Suprapubic skin (tissue), 4 donors: ENCODE measurements at regions not wholly inside any gene's neighbourhood (a gene's known extent, or its start where the extent isn't known, plus 50 kb on each side); places are given as distances from the start of the nearest gene placed in this dataset.

Source experiments
- DNase-seq, 2 donors: peaks; one replicate each; pipeline ENCODE4 v3.0.0-alpha.2; 2019; ENCODE audit warnings: low spot score in 2 of 2
- H3K27ac ChIP-seq: fragments of 200-600 bp; sonication (generic); one replicate; pipeline ENCODE4 v1.5.1; 2019
- H3K27me3 ChIP-seq: fragments of 200-600 bp; sonication (generic); one replicate; pipeline ENCODE4 v1.5.1; 2019
- H3K36me3 ChIP-seq: fragments of 200-600 bp; sonication (generic); one replicate; pipeline ENCODE4 v1.5.1; 2019
- H3K4me1 ChIP-seq: fragments of 200-600 bp; sonication (generic); one replicate; pipeline ENCODE4 v1.5.1; 2019
- H3K4me3 ChIP-seq: fragments of 200-600 bp; sonication (generic); one replicate; pipeline ENCODE4 v1.5.1; 2019; ENCODE audit warnings: mild to moderate bottlenecking
- H3K9me3 ChIP-seq: fragments of 200-600 bp; sonication (generic); one replicate; pipeline ENCODE4 v1.5.1; 2019
- CTCF ChIP-seq, 2 donors: fragments of 200-600 bp in 1 of 2; fragments of 450-650 bp in 1 of 2; sonication (generic) in 1 of 2; IDR thresholded peaks; one replicate each; pipeline ENCODE4 v1.5.1; 2016 to 2019; ENCODE audit warnings: antibody characterized with exemption in 2 of 2, mild to moderate bottlenecking in 1 of 2, moderate library complexity in 1 of 2
- EP300 ChIP-seq: sonication (generic); formaldehyde crosslinking; IDR thresholded peaks from one replicate; pipeline ENCODE4 v1.6.1; 2017; ENCODE audit warnings: antibody characterized with exemption
- POLR2A ChIP-seq, 2 donors: fragments of 450-650 bp; IDR thresholded peaks; one replicate each; pipeline ENCODE4 v1.6.1; 2017; ENCODE audit warnings: antibody characterized with exemption in 2 of 2, mild to moderate bottlenecking in 2 of 2, moderate library complexity in 2 of 2
- POLR2AphosphoS5 ChIP-seq, 3 donors: sonication (generic); formaldehyde crosslinking; IDR thresholded peaks; one replicate each; pipeline ENCODE4 v1.6.1; 2017; ENCODE audit warnings: antibody characterized with exemption in 3 of 3
- WGBS: methylation state at CpG from one replicate; pipeline ENCODE4 v1.1.5; 2018; 5-methylcytosine and 5-hydroxymethylcytosine counted together

GRCh38 chr15:61509327-61509840 lies 280.3 kb upstream of the RORA start:
- DNase-seq, result no peak
- Histone ChIP-seq H3K36me3 (no peaks in the 10 kb centered on the region), H3K4me1 (no peaks in the 10 kb centered on the region), H3K27me3 (no peaks in the 10 kb centered on the region), H3K9me3 (no peaks in the 10 kb centered on the region), H3K27ac (no peak overlapping the region), H3K4me3 (no peak overlapping the region)
- WGBS, result 72% methylated on average over 7 of the region's 7 CpGs
- TF ChIP-seq POLR2AphosphoS5 (IDR thresholded peaks at IDR 0.05), result no peak
- no peak for TF ChIP-seq CTCF (IDR thresholded peaks at IDR 0.05)
- no peak for TF ChIP-seq EP300
- no peak for TF ChIP-seq POLR2A (IDR thresholded peaks at IDR 0.05)

GRCh38 chr15:61503383-61503969 lies 274.4 kb upstream of the RORA start:
- Histone ChIP-seq H3K4me1 (no peaks in the 10 kb centered on the region), H3K9me3 (no peaks in the 10 kb centered on the region), H3K36me3 (no peaks in the 10 kb centered on the region), H3K27me3 (no peaks in the 10 kb centered on the region), H3K4me3 (no peak overlapping the region), H3K27ac (no peak overlapping the region)
- no peak for DNase-seq
- no peak for TF ChIP-seq POLR2AphosphoS5 (IDR thresholded peaks at IDR 0.05)
- TF ChIP-seq EP300, result no peak
- no peak for TF ChIP-seq CTCF (IDR thresholded peaks at IDR 0.05)
- TF ChIP-seq POLR2A (IDR thresholded peaks at IDR 0.05), result no peak

- no peak for DNase-seq
- H3K4me1 ChIP-seq, result no peaks in the 10 kb centered on the region
- WGBS, result 73% methylated on average over 12 of the region's 12 CpGs
- no peaks in the 10 kb centered on the region for H3K36me3 ChIP-seq
- no peaks in the 10 kb centered on the region for H3K9me3 ChIP-seq
- H3K4me3 ChIP-seq, result no peak overlapping the region
- H3K27me3 ChIP-seq, result peaks cover 12% of the 10 kb centered on the region
- no peak overlapping the region for H3K27ac ChIP-seq
- TF ChIP-seq POLR2AphosphoS5 (IDR thresholded peaks at IDR 0.05), result no peak
- no peak for TF ChIP-seq POLR2A (IDR thresholded peaks at IDR 0.05)
- no peak for TF ChIP-seq EP300
- TF ChIP-seq CTCF (IDR thresholded peaks at IDR 0.05), result no peak
Measured at GRCh38 chr15:61501815-61502389, 272.8 kb upstream of the RORA start.

- peaks cover 16% of the 10 kb centered on the region for H3K27me3 ChIP-seq
- no peak overlapping the region for H3K27ac ChIP-seq
- DNase-seq, result no peak
- WGBS, result 74% methylated on average over 9 of the region's 9 CpGs
- H3K4me3 ChIP-seq, result no peak overlapping the region
- H3K36me3 ChIP-seq, result no peaks in the 10 kb centered on the region
- no peak for TF ChIP-seq EP300
- no peak for TF ChIP-seq POLR2A (IDR thresholded peaks at IDR 0.05)
- no peak for TF ChIP-seq POLR2AphosphoS5 (IDR thresholded peaks at IDR 0.05)
- TF ChIP-seq CTCF (IDR thresholded peaks at IDR 0.05), result no peak
- H3K9me3 ChIP-seq, result no peaks in the 10 kb centered on the region
- H3K4me1 ChIP-seq, result no peaks in the 10 kb centered on the region
Measured at GRCh38 chr15:61500951-61501620, 272.0 kb upstream of the RORA start.

GRCh38 chr15:61500523-61500922 lies 271.4 kb upstream of the RORA start:
- DNase-seq, result no peak
- peaks cover 21% of the 10 kb centered on the region for H3K27me3 ChIP-seq
- no peaks in the 10 kb centered on the region for H3K4me1 ChIP-seq
- H3K9me3 ChIP-seq, result no peaks in the 10 kb centered on the region
- no peak overlapping the region for H3K27ac ChIP-seq
- H3K4me3 ChIP-seq, result no peak overlapping the region
- no peaks in the 10 kb centered on the region for H3K36me3 ChIP-seq
- no peak for TF ChIP-seq POLR2A (IDR thresholded peaks at IDR 0.05)
